NCI-H1436 treated with DMSO at 0.1 percent for 48 hours (cell line): ENCODE measurements at regions not wholly inside any gene's neighbourhood (a gene's known extent, or its start where the extent isn't known, plus 50 kb on each side); places are given as distances from the start of the nearest gene placed in this dataset.

Source experiments
- DNase-seq: peaks from one replicate; lab custom pipeline; 2025; lab: John Stamatoyannopoulos, UW

- no peak for DNase-seq
Observed at GRCh38 chr9:105146677-105147076, 97.8 kb upstream of the SLC44A1 start.

GRCh38 chr9:105147110-105147871 is 97.2 kb upstream of the SLC44A1 start:
- DNase-seq: no peak

GRCh38 chr9:105148328-105149006 is 96.0 kb upstream of the SLC44A1 start:
- DNase-seq: no peak

DNA sequence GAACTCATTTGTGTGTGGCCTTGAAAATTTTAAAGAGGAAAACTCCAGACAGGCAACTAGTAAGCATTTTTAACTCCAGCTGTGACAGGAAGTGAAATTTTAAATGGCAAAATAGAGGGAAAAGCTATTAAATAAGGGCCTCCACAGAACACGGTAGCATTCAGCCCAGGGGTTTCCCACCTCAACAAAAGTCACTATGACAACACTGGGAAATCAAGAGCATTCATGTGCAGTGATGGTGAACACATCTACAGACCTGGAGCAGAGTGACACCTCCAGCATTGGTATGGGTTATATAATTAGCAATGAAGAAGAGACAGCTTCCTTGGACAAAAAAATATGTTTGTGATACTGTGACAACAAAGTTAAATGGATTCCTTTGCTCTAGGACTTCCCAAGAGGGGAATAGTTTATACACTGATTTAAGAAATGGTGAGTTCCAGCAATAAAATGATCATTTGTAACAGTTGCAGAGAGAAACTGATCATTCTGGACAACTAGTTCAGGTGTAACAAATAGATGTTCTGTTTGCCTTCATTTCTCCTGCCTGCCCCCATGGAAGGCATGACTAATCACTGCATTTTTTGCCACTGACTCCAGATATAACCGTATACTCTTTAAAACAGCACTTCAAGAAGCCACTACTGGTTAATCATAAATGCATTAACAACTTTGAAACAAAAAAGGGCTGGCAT is 93.3 kb upstream of the SLC44A1 start:
- DNase-seq: no peak

DNA sequence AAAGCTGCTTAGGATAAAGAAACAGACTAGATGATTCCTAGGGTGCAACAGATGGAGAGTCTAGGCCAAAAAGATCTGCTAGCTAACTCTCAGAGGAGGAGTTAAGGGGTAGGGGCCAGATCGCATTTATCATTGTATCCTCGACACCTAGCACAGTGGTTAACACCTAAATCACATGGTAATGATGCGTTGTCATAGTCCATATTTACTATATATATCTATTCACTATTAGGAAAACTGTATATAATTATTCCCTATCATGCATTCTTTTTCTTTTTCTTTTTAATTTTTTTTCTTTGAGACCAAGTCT is 92.8 kb upstream of the SLC44A1 start:
- no peak for DNase-seq

DNA sequence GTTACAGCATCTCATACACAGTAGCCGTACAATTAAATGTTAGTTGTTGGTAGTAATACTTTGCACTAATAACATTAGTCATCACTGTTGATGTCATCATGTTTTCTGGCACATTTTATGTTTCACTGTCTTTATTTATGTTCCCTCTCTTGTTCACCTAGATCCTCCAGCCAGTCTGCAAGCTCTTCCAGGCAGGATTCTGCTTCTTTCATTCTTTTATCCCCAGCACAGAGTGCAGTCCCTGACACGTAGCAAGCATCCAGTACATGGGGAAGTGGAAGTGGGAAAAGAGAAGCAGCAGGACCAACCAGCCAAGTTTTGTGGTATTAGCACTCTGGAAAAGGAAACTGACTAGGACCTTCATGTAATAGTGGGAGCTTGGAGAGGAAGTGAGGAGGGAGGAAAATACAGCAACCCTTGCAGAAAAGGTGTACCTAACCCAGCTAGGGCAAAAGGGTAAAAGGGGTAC is 89.7 kb upstream of the SLC44A1 start:
- no peak for DNase-seq

- no peak for DNase-seq
Observed at GRCh38 chr9:105157171-105157583, 87.3 kb upstream of the SLC44A1 start.

DNA sequence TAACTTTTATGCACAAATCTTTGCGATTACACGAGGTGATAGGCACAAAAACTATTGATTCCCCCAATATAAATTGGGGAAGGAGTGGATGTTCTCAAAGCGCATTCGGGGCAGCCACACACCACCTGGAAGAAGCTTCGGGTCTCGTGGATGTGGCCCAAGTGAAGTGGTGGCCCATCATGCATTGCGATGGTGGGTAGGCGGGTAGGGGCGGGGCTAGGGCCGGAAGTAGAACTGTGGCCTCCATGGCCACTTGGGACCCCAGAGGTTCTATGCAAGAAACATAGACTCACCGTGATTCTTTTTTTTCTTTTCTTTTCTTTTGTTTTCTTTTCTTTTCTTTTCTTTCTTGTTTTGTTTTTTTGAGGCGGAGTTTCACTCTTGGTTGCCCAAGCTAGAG is 86.4 kb upstream of the SLC44A1 start:
- no peak for DNase-seq

- no peak for DNase-seq
Observed at GRCh38 chr9:105158898-105159297, 85.6 kb upstream of the SLC44A1 start.

- DNase-seq: no peak
Observed at GRCh38 chr9:105168870-105169319, 75.6 kb upstream of the SLC44A1 start.

DNA sequence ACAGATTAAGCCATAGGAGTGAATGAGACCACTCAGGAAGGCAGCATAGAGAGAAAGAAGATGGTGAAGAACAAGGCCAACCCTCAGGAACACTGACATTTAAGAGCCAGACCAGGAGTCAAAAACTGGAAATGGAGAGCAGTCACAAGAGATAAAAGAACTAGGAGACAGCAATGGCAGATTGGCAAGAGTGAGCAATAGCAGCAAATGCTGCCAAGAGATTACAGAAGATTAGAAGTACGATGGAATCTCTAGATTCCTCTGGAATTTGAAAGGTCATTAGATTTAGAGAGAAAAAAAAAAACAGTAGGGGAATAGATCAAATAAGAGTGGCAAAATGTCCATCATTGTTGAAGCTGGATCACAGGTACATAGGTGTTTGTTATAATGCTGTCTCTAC is 73.4 kb upstream of the SLC44A1 start:
- no peak for DNase-seq

GRCh38 chr9:105171589-105171988 is 72.9 kb upstream of the SLC44A1 start:
- DNase-seq: no peak

DNA sequence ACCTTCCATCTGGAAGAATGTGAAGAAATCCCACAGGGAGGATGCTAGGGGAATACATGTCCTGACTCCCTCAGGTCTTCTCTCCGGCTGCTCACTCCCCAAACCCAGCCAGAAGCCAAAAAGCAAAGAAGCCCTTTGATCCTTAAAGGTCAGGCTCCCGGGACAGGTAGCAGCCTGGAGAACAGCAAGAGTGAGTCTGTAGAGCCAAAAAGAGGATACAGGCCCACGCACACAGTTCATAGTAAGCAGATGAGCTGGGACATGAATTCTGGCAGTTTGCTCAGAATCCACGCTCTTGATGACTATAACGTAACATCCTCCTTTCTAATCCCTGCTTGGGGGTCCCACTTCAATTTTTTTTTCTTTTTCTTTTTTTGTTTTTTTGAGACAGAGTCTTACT is 72.0 kb upstream of the SLC44A1 start:
- DNase-seq: no peak

DNA sequence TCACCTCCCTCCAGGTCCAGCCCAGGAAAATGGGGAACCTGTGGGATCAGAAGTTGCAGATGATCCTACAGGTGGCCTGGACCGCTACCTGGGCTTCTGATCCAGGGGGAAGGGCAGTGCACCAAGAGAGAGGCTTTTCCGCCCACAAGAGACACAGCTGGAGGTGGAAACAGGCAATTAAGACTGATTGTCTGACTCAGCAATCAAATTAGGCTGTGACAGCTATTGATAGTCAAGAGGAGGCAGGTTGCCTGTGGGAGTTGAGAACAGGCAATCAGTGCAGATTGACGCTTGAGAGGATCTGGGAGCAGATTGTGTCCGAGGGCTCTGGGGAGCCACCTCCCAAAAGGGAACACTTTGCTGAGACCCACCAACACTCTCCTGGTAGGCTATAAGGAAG is 71.1 kb upstream of the SLC44A1 start:
- DNase-seq: peak; percentile 76

GRCh38 chr9:105173826-105174225 is 70.6 kb upstream of the SLC44A1 start:
- no peak for DNase-seq

- DNase-seq: no peak
Observed at GRCh38 chr9:105176194-105176593, 68.3 kb upstream of the SLC44A1 start.

GRCh38 chr9:105178076-105178475 is 66.4 kb upstream of the SLC44A1 start:
- no peak for DNase-seq

DNA sequence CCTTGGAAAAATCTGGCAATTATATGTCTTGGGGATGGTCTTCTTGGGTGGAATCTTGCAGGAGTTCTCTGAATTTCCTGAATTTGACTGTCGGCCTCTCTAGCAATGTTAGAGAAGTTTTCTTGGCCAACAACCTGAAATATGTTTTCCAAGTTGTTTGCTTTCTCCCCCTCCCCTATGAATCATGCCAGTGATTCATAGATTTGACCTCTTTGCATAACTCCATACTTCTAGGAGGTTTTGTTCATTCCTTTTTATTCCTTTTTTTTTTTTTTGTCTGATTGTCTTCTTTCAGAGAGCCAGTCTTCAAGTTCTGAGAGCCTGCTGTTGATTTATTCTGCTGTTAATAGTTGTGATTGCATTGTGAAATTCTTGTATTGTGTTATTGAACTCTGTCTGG is 56.7 kb upstream of the SLC44A1 start:
- DNase-seq: no peak

DNA sequence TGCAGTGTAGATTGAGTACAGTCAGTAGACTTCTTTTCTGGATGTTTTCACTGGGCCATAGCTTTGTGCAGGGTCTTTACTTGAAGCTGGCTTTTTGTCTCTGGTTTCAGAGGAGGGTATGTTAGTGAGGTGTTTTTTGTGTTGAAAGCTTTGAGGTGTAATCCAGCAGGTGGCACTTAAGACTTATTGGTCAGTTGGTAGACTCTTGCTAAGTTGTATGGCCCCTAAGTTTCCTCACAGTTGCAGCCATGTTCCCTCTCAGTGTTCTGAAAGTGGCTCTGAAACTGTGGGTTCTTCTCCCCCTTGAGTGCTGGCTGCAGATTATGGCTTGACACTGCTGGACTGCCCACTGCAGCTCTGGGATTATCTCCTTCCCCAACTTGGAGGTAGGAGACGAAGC is 55.7 kb upstream of the SLC44A1 start:
- no peak for DNase-seq

GRCh38 chr9:105191508-105192121 is 52.8 kb upstream of the SLC44A1 start:
- no peak for DNase-seq

GRCh38 chr9:105193560-105193959 is 50.9 kb upstream of the SLC44A1 start:
- no peak for DNase-seq

- DNase-seq: no peak
Observed at GRCh38 chr9:105194234-105194633, 50.2 kb upstream of the SLC44A1 start.
